AG10803 (cell line): ENCODE measurements at regions not wholly inside any gene's neighbourhood (a gene's known extent, or its start where the extent isn't known, plus 50 kb on each side); places are given as distances from the start of the nearest gene placed in this dataset.
A peak's percentile ranks its signal among the peaks of the same experiment; 100 is the strongest.

Experiments
- DNase-seq: peaks from one replicate; pipeline ENCODE4 v3.0.0; 2010; ENCODE audit warnings: low read depth
- H3K4me3 ChIP-seq: 2 replicates; pipeline ENCODE4 v1.5.1; 2011; ENCODE audit warnings: mild to moderate bottlenecking, low read length, control low read depth
- CTCF ChIP-seq: conservative IDR thresholded peaks from 2 replicates; pipeline ENCODE4 v1.5.1; 2011; ENCODE audit warnings: mild to moderate bottlenecking, low read length, control low read depth, inconsistent platforms

- DNase-seq = no peak
- TF ChIP-seq CTCF = no peak
- no peak overlapping the region for H3K4me3 ChIP-seq
These were observed 166.1 kb upstream of the NTM start for GRCh38 chr11:131204282-131204681.

- TF ChIP-seq CTCF = no peak
- H3K4me3 ChIP-seq = no peak overlapping the region
- no peak for DNase-seq
These were observed 165.5 kb upstream of the NTM start for GRCh38 chr11:131204765-131205380.

- H3K4me3 ChIP-seq = no peak overlapping the region
- TF ChIP-seq CTCF = no peak
- no peak for DNase-seq
These were observed 163.7 kb upstream of the NTM start for GRCh38 chr11:131206671-131207070.

- DNase-seq = no peak
- H3K4me3 ChIP-seq = no peak overlapping the region
- TF ChIP-seq CTCF = no peak
These were observed 162.5 kb upstream of the NTM start for GRCh38 chr11:131207901-131208300.

- peak; percentile 9 for DNase-seq
- no peak overlapping the region for H3K4me3 ChIP-seq
- TF ChIP-seq CTCF = peak; percentile 43
These were observed 152.8 kb upstream of the NTM start for GRCh38 chr11:131217313-131218310.

GRCh38 chr11:131218542-131218941, 151.9 kb upstream of the NTM start:
- no peak for DNase-seq
- no peak for TF ChIP-seq CTCF
- H3K4me3 ChIP-seq = no peak overlapping the region

GRCh38 chr11:131219646-131220045, 150.8 kb upstream of the NTM start:
- no peak overlapping the region for H3K4me3 ChIP-seq
- no peak for DNase-seq
- TF ChIP-seq CTCF = no peak
